Mononuclear cell (primary cell): ENCODE measurements at regions not wholly inside any gene's neighbourhood (a gene's known extent, or its start where the extent isn't known, plus 50 kb on each side); places are given as distances from the start of the nearest gene placed in this dataset.
"Not testable (repeated sequence)": the region's sequence is repeated elsewhere in the genome, so short reads cannot be mapped to it uniquely, and the experiment has no call there.

ENCODE experiments used
- H3K27me3 ChIP-seq: 2 replicates; pipeline ENCODE4 v1.6.0; 2011; ENCODE audit warnings: low read length, control low read depth; ENCODE audit not compliant: insufficient read depth
- H3K4me1 ChIP-seq: 2 replicates; pipeline ENCODE4 v1.5.1; 2011; ENCODE audit warnings: mild to moderate bottlenecking, low read length, control low read depth; ENCODE audit not compliant: insufficient read depth
- H3K4me3 ChIP-seq: 2 replicates; pipeline ENCODE4 v1.5.1; 2011; ENCODE audit warnings: mild to moderate bottlenecking, low read length, moderate library complexity
- H3K9me3 ChIP-seq: 2 replicates; pipeline ENCODE4 v1.5.1; 2011; ENCODE audit warnings: low read depth, mild to moderate bottlenecking, control low read depth, low read length

DNA sequence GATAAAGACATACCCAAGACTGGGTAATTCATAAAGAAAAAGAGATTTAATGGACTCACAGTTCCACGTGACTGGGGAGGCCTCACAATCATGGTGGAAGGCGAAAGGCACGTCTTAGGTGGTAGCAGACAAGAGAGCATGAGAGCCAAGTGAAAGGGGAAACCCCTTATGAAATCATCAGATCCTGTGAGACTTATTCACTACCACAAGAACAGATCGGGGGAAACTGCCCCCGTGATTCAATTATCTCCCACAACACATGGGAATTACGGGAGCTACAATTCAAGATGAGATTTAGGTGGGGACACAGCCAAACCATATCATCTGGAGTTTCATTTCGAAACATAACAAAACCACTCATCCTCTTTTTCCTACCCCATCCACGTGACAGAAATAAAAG is 193.2 kb downstream of the OR2B2 start:
- H3K27me3 ChIP-seq, result peaks cover 34% of the 10 kb centered on the region
- not testable (repeated sequence) for H3K4me3 ChIP-seq, H3K4me1 ChIP-seq, H3K9me3 ChIP-seq

DNA sequence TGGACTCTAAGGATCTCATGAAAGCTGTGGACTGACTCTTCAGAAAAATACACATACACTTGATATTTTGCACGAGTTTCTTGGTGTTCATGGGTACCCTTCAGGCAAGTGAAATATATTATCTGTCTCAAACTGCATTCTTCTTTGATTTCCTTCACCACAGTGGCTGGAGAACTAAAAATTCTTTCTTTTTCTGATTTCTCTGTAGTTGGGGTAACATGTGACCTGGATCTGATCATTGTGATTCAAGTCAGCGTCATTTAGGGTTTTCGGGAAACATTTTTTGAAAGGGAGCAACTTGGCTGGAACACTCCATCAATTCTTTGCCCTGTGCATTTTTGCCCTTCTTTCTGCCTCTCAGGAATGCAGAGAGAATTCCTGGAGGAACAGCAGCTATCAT is 205.8 kb downstream of the OR2B2 start:
- no peak overlapping the region for H3K4me3 ChIP-seq
- no peaks in the 10 kb centered on the region for H3K9me3 ChIP-seq
- no peaks in the 10 kb centered on the region for H3K4me1 ChIP-seq
- H3K27me3 ChIP-seq, result no peaks in the 10 kb centered on the region

DNA sequence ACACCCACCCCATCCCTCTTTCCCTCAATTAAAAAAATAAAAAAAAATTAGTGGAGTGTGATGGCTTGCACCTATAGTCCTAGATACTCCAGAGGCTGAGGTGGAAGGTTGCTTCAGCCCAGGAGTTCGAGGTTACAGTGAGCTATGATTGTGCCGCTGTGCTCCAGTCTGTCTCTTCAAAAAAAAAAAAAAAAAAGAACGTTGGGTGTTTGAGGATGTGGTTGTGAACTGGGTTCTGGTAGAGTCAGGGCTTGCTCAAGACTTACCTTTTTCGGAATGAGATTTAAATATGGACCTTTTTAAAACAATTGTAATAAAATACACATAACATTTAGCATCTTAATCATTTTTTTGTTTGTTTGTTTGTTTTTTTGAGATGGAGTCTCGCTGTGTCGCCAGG is 211.9 kb downstream of the OR2B2 start:
- no peaks in the 10 kb centered on the region for H3K9me3 ChIP-seq
- no peaks in the 10 kb centered on the region for H3K27me3 ChIP-seq
- no peak overlapping the region for H3K4me3 ChIP-seq
- no peaks in the 10 kb centered on the region for H3K4me1 ChIP-seq

DNA sequence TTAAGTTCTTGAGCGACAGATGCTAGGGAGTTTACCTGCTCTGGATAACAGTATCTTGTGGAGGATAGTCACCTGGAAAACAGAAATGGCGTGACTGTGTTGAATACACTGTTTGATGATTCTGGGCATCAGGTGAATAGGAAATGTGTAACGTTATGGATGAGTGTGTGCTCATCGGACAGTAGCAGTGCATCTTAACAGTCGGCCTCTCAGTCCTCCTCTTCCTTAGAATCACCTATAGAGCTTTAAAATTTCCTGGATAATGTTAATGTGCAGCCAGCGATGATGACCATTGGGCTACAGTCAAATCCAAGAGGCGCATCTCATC is 217.7 kb downstream of the OR2B2 start:
- no peaks in the 10 kb centered on the region for H3K9me3 ChIP-seq
- peaks cover 16% of the 10 kb centered on the region for H3K4me1 ChIP-seq

DNA sequence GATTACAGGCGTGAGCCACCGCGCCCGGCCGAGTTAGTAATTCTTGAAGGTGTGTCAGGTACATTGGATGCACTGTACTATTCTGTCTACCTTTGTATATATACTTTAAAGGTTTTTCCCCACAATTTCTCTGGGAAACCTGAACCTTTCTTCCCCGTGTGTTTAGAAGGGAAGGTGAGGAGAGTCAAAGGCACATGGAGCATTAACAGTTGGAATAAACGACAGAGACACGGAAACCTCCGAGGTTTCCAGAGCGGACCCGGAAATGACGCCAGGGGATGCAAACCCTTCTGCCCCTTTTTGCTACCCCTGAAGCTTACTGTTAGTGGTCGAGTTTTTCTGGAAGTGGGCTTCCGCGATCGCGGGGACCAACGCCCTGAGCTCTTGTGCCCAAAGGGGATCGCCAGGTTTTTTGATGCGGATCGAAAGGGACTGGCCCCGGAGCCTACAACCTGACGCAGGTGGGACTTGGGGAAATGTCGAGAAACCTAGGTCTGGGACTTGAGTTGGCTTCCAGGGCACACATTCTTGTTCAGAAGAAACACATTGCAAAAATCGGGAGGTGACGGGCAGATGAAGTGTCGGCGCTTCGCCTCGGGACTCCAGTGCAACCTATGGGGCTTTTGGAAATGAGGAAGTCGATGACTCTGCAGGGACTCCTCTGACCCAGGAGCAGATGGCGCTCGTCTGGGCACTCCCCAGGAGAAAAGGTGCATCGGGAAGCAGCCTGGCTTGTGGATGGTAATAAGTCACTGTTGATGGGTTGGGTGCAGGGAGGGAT is 218.2 kb downstream of the OR2B2 start:
- H3K27me3 ChIP-seq, result no peaks in the 10 kb centered on the region
- peak overlapping the region; percentile 44 for H3K4me3 ChIP-seq
- no peaks in the 10 kb centered on the region for H3K9me3 ChIP-seq

More for the DNA sequence above, 217.7 kb downstream of the OR2B2 start:
- Histone ChIP-seq H3K27me3 (no peaks in the 10 kb centered on the region), H3K4me3 (peak overlapping the region; percentile 44)

DNA sequence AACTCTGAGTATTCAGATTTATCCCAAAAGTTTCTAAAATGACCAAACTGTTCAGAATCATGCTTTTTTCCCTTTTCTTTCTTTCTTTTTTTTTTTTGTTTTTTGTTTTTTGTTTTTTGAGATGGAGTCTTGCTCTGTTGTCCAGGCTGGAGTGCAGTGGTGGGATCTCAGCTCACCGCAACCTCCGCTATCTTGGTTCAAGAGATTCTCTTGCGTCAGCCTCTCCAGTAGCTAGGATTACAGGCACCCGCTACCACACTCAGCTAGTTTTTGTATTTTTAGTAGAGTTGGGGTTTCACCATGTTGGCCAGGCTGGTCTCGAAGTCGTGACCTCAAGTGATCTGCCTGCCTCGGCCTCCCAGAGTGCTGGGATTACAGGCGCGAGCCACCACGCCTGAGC is 219.2 kb upstream of the ZNF184 start:
- not testable (repeated sequence) for H3K9me3 ChIP-seq, H3K27me3 ChIP-seq, H3K4me3 ChIP-seq
- peaks cover 29% of the 10 kb centered on the region for H3K4me1 ChIP-seq

More for the DNA sequence above, 218.2 kb downstream of the OR2B2 start:
- peaks cover 16% of the 10 kb centered on the region for H3K4me1 ChIP-seq

DNA sequence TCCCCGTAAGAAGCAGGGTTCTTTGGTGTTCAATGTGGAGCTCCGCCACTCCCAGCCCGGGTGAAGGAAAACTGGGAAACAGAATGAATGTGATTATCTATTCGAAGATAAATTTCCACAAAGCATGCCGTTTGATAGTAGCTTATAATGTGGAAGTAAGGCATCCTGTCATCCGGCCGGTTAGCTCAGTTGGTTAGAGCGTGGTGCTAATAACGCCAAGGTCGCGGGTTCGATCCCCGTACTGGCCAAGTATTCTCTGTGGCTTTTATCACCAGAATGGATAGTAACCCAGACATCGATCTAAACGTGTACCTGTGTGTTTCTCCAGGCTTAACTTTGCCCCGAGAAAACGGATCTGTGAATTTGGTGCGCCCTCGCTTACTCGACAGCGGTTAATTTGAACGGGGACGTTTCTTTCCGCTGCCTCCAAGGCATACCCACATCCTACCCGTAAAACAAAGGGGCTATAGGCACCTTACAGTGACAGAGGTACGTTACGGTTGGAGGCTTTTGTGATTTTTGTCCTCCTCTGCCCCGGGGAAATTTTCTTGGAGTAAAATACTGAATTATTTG is 215.2 kb upstream of the ZNF184 start:
- H3K4me1 ChIP-seq, result peaks cover 15% of the 10 kb centered on the region
- peaks cover 12% of the 10 kb centered on the region for H3K27me3 ChIP-seq
- H3K9me3 ChIP-seq, result no peaks in the 10 kb centered on the region
- peak overlapping the region; percentile 45 for H3K4me3 ChIP-seq

DNA sequence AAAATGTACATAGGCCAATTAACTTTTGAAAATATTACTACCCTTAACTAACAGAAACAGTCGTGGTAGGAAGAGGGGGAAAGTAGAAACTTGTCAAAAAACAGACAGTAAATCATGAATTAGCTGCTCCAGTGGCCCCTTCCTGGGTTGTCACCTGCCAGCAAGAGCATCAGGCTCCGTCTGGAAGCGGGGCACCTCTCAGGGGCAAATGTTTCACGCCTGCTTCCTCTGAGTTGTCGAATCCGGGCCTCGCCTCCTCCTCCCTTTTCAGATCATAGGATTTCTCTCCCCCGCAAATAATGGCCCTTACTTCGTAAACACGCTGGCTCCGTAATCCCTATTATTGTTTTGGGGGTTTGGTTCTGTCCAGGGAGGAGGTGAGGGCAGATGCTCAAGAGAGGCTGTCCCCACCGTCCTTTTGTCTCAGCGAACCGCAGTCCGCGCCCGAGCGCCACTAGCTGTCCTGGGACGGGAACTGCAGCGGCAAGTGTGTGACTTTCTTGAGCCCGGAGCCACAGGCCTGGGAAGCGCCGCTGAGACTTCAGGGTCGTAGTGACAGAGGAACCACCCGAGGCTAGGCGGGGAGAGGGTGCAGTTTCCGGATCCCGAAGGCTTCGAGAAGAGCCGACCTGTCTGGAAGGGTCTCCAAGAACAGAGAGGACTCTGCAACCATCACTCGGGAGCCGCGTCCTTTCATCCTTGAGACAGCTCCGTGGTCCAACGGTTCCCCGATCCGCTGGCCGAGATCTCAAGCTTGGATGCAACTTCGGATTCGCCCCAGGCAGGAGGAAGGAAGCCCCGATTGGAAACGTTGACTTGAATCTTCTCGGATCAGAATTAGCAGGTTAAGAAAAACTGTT is 214.5 kb upstream of the ZNF184 start:
- Histone ChIP-seq H3K4me1 (peaks cover 15% of the 10 kb centered on the region), H3K27me3 (peaks cover 19% of the 10 kb centered on the region), H3K4me3 (peak overlapping the region; percentile 45), H3K9me3 (no peaks in the 10 kb centered on the region)

DNA sequence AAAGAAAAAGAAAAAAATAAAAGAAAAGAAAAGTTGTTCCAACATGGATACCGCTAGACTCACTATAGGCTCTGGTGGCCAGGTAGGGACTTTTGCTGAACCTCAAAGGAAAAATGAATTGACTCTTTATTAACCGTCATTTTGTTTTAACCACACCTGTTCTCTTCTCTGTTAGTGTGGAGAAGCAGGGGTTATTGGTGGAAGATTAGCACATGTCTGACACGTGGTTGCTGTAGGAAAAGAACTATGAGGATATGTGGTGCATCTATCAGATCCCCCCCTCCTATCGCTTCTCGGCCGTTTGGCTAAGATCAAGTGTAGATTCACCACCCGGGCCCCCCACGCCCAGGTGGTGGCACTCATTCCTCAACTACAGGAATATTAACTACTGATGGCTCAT is 212.4 kb upstream of the ZNF184 start:
- peaks cover 40% of the 10 kb centered on the region for H3K27me3 ChIP-seq
- no peak overlapping the region for H3K4me3 ChIP-seq

DNA sequence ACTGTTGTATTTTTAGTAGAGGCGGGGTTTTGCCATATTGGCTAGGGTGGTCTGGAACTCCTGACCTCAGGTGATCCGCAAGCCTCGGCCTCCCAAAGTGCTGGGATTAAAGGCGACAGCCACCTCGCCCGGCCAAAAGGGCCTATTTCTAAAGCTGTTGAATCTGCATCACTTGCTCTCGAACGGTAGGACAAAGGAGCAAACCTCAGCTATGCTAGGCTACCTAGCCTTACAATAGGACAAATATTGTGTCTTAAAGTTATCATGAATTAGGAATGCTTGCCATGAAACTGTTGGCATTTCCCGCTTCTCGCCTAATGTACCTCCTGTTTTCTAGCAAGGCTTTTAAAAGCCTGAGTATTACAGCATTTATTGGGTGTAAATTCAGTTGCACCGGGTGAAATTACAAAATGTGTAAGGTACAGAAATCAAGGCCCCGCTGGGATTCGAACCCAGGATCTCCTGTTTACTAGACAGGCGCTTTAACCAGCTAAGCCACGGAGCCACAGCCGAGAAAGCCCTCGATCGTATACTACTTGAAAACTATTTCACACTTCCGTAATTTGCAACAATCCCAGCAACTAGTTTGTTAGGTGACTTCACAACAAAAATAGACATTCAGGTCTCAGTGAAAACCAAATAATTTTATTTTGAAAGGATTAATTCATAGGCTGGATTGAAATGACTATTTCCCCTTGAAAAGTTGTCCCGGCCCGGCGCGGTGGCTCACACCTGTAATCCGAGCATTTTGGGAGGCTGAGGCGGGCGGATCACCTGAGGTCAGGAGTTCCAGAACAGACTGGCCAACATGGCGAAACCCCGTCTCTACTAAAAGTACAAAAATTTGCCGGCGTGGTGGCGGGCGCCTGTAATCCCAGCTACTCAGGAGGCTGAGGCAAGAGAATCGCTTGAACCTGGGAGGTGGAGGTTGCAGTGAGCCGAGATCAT is 211.6 kb upstream of the ZNF184 start:
- no peak overlapping the region for H3K4me3 ChIP-seq
- no peaks in the 10 kb centered on the region for H3K9me3 ChIP-seq
- H3K4me1 ChIP-seq, result peaks cover 28% of the 10 kb centered on the region
- peaks cover 48% of the 10 kb centered on the region for H3K27me3 ChIP-seq

More for the DNA sequence above, 212.4 kb upstream of the ZNF184 start:
- Histone ChIP-seq H3K9me3 (no peaks in the 10 kb centered on the region), H3K4me1 (peaks cover 22% of the 10 kb centered on the region)

DNA sequence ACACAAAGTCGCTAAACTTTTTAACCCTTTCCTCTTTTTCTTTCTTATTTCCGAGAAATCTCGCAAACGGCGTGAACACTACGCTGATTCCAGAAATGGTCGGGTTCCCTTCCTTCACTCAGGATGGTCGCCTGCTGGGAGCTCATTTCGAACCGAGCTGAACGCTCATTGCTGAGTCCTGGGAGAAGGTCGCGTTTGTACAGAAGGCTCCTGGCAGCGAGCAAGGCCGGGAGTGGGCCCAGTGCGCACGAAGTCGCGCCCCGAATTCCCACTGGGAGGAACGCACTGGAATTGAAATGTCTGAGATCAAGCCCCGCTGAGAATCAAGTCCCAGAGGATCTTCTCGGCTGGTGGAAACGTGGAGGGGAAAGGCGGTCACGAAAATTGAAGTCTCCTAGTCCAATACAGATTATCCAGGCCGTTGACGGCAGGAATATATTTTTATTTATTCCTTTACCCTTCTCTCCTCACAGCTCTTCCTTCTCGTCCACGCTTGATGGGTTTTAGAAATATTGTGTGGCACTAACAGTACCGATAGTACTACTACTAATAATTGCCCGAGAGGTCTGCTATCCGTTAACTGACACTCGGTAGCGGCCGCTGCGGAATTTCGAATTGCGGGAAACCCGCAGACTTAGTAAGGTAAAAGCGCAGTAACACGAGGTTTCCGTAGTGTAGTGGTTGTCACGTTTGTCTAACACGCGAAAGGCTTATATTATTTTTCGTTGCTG is 207.2 kb upstream of the ZNF184 start:
- H3K4me1 ChIP-seq, result peaks cover 13% of the 10 kb centered on the region
- no peak overlapping the region for H3K4me3 ChIP-seq
- H3K27me3 ChIP-seq, result peaks cover 92% of the 10 kb centered on the region
- no peaks in the 10 kb centered on the region for H3K9me3 ChIP-seq

DNA sequence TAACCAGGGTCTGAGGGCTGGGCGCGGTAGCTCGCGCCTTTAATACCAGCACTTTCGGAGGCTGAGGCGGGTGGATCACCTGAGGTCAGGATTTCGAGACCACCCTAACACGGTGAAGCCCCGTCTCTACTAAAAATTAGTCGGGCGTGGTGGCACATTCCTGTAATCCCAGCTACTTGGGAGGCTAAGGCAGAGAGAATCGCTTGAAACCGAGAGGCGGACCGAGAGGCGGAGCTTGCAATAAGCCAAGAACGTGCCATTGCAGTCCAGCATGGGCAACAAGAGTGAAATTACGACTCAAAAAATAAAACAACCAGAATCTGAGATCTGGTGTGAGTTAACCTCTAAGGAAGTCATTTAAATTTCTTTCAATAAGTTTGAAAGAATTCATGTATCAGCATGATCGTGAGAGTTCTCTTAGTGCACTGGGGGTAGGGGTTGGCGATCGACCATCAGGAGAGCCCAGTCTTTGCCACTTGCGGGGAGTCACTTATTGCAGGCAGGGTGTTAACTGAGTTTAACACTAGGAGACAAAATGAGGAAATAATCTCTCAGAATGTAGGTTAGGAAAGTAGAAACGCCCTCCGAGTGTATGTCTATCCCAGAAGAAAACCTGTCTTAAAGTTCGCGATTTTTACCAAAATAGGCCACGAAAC is 206.5 kb upstream of the ZNF184 start:
- H3K4me1 ChIP-seq, result peaks cover 13% of the 10 kb centered on the region
- H3K4me3 ChIP-seq, result no peak overlapping the region
- no peaks in the 10 kb centered on the region for H3K9me3 ChIP-seq
- H3K27me3 ChIP-seq, result peaks cover 96% of the 10 kb centered on the region

DNA sequence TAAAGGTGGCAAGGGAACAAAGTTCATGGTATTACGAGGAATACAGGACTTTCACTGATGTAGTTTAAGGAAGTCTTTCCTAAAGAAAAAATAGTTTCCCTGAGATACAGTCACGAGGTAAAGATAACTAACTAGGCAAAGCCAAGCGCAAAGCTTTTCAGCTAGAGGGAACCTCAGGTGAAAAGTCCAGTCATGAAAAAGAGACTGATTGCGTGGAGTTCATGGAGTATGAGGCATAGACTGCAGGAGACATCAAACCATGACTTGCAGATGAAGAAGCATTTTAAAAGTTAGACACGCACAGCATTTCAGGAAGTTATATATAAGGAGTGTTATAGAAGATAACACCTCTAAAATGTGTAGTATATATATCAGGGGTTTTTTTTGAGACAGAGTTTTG is 205.6 kb upstream of the ZNF184 start:
- Histone ChIP-seq H3K4me1 (peaks cover 13% of the 10 kb centered on the region), H3K9me3 (no peaks in the 10 kb centered on the region), H3K4me3 (no peak overlapping the region), H3K27me3 (peaks cover 99% of the 10 kb centered on the region)

DNA sequence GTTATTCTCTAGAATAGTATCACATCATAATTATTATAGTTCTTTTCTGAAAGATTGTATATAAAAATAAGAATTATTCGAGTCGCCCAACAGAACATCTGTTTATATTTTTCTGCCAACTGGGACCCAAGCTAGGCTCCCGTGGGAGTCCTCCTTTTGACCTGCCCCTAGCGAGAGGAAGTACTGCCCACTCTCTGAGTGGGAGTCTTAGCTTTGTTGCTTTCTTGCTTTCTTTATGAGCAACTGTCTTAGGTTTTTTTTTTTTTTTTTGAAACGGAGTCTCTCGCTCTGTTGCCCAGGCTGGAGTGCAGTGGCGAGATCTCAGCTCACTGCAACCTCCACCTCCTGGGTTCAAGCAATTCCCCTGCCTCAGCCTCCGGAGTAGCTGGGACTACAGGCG is 202.0 kb upstream of the ZNF184 start:
- no peak overlapping the region for H3K4me3 ChIP-seq
- peaks cover 13% of the 10 kb centered on the region for H3K4me1 ChIP-seq
- H3K9me3 ChIP-seq, result no peaks in the 10 kb centered on the region
- H3K27me3 ChIP-seq, result peaks cover 99% of the 10 kb centered on the region
